DMS153 (cell line): ENCODE measurements at regions not wholly inside any gene's neighbourhood (a gene's known extent, or its start where the extent isn't known, plus 50 kb on each side); places are given as distances from the start of the nearest gene placed in this dataset.
"Not testable (repeated sequence)": the region's sequence is repeated elsewhere in the genome, so short reads cannot be mapped to it uniquely, and the experiment has no call there.

Experiments
- DNase-seq: peaks from one replicate; lab custom pipeline; 2025; lab: John Stamatoyannopoulos, UW

DNA sequence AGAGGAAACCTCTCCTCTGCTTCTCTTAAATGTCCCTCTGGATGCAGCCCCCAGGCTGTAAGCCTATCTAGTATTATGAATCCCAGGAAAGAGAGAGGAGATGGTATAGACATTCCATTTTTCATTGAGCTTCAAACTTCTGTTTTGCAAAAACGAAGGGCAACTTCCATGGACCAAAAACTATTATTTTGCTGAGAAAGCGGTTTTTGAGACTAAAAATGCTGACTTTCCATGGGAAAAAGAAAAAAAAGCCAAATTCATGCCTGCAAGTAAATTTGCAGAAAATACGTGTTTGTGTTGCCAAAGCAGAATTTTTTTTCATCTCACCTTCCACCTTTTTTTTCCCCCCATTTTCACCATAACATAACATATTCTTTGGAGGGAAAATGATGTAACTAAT is 272.5 kb upstream of the CELF4 start:
- DNase-seq: no peak

DNA sequence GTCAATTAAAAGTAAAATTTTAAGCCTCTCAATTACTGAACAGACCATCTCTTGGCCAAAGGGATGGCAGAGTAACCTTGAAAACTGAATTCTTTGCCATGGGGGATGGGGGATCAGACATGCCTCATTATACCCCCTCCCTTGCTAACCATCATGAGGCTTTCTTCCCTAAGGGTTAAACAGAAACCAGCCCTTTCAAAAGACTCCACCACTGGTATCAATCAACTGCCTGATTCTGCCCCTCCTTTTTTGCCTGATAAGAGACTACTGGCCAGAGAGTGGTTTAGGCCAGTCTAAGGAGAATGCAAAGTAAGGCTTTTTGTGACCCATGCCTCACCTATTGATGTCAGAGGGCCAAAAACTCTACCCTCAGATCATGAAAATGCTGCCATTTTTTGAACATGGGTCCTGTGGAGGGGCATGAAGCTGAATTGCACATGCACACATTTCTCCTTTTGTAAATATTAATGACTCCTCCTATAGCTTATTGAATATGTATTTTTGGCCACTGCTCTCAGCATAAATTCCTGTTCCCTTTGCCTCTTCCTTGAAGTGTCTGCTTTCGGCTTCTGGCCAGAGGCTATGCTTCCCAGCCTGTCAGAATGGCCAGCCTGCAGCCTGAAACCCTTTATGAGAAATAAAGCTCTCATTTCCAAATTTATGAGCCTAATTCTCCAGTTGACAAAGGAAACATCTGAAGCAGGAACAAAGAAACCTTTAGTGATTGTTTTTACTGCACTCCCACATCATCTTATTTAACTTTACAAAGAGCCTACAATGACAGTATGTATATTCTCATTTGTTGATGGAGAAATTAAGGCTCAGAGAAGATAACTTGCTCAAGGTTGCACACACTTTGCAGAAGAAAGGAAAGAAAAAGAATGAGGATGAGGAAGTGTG is 270.7 kb upstream of the CELF4 start:
- no peak for DNase-seq

- DNase-seq: not testable (repeated sequence)
Observed at GRCh38 chr18:37832010-37832695, 266.6 kb upstream of the CELF4 start.

- DNase-seq: no peak
Observed at GRCh38 chr18:37812961-37813360, 247.4 kb upstream of the CELF4 start.

GRCh38 chr18:37805773-37806404 is 240.3 kb upstream of the CELF4 start:
- no peak for DNase-seq

DNA sequence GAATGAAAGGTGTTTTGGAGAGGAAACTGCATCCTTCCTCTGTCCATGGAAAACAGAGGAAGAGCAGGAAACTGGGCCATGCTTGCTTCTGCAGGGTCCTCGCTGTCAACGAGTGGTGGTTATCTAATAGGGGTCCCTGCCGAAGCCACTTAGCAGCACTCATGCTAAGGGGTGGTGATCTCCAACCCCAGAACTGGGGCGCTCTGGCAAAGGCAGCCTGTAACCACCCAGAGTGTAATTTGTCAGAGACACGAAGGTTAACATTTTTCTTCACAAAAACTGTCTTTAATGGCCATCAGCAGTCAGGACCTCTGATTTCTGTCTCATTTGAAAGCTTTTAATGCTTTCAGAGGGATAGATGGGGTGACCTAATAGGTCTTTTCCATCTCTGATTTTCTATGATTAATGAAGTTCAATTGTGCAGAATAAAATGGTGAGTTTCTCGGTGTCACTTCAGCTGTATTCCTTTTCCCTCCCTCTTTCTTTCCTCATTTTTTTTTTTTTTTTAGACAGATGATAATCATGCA is 231.3 kb upstream of the CELF4 start:
- no peak for DNase-seq

DNA sequence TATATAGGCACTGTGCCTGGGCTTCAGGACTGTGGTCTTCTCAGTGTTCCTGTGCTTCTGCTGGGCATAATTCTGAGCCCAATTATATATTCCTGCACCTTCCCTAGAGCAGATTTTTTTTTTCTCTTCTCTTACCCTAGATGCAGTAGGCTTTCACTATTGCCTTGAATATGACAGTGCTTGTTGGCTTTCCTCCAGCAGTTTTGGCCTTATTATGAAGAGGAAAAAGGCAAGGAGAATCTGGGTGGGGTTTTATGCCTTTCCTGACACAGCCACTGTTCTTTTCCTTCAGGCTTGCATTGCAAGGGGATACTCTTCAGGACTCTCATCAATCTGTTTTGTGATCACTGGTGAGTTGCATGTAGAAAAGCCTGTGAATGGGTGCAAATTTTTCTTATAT is 221.9 kb upstream of the CELF4 start:
- DNase-seq: no peak

- no peak for DNase-seq
Observed at GRCh38 chr18:37783771-37784170, 218.2 kb upstream of the CELF4 start.

- no peak for DNase-seq
Observed at GRCh38 chr18:37779220-37779619, 213.6 kb upstream of the CELF4 start.

DNA sequence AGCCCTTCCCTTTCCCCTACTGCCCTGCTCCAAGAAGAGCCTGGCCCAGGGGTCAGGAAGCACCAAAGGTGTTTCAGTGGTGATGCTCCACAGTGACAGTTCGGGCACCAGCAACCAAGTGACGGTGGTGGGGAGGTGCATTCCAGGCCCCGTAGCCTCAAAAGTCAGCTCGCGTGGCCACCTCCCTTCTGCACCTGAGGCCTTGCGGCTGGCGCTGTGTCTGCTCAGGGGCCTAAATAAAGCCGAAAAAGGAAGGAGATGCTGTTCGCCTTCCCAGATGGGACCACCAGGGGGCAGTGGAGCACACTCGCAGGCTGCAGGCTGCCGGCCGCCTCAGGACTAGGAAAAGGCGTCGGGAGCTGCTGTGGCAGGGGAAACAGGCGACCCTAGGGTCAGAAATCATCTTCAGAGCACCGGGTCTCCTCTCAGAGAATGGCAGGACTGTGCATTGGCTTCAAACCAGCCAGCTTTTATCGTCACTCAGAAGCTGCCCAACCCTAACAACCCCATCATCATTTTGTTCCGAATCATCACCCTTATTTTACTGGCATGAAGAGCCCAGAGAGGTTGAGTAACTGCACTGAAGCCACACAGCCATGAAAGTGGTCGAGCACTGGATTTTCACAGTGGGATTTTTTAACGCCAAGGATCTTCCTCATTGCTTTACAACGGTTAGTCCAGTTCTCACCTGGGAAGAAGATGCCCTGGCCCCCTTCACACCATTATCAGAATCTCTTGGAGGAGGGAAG is 213.0 kb upstream of the CELF4 start:
- peak; percentile 17 for DNase-seq

DNA sequence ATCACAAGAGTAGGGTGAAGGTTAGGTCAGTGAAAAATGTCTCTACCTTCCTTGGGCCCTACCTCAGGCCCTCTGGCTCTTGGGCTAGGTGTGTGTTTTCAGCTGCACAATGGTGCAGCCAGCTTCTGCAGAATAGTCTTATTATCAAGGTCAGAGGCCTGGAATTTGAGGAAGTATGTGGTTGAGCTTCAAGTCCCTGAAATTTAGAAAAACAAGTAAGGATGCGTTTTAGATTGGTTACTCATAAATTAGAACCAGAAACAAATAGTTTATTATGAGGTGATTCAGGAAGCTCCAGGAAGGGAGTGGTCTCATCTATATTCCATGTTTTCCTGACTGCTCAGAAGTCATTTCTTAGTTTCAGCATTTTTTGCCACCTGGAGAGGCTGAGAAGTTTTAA is 204.2 kb upstream of the CELF4 start:
- DNase-seq: no peak

GRCh38 chr18:37764541-37765288 is 199.1 kb upstream of the CELF4 start:
- no peak for DNase-seq

DNA sequence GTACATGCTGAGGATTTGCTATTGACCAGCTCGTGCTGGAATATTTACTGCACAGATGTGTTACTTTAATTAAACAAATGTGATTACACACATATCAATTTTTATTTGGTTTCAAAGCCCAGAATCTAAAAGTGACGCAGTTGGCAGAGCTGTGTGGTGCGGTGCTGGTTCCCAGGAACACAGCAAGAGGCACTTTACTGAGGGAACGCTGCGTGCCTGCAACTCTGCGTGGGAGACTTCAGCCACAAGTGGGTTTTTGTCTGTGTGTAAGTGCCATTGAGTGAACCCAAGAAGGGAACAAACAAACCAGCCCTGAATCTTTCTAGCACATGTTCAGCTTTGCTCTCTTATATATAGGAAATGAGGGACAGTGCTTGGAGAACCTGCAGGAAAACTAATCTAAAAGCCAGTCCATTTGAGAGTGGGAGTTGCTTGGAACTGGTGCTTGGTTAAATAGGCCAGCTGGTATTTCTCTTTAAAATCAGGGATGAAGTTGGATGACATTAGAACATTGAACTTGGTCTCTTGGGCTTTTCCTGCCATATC is 196.6 kb upstream of the CELF4 start:
- DNase-seq: no peak

DNA sequence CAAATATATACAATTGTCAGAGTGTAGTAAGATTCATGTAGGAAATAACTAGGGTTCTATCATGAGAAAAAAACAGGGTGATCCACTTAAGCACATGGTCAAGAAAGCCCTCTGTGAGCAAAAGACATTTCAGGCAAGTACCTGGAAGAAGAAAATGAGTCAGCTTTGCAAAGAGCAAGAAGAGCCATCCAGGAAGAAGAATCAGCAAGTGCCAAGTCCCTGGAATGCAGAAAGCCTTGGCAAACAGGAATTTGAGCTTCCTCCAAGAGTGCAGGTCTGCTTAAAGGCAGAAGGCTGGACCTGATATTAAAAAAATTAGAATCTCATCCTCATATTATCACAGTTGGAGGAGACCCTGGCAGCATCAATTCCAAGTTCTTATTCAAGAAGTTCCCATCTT is 188.5 kb upstream of the CELF4 start:
- no peak for DNase-seq

DNA sequence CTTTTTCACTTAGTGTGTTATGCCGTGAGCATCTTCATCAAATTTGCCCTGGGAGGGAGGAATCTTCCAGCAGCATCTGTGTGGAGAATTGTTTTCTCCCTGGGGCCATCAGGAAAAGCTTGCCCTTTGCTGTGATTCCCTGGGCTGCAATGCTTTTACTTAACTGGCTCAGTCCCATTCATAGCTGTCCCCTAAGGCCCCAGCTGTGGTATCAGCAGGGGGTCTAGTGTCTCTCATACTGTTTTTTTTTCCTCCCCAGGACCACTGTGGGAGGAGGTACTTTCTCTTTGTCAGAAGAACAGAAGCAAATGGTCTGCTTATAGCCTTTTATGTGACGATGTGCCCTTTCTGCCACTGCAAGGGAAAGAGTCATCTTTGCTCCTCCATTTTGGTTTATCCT is 176.8 kb upstream of the CELF4 start:
- no peak for DNase-seq

DNA sequence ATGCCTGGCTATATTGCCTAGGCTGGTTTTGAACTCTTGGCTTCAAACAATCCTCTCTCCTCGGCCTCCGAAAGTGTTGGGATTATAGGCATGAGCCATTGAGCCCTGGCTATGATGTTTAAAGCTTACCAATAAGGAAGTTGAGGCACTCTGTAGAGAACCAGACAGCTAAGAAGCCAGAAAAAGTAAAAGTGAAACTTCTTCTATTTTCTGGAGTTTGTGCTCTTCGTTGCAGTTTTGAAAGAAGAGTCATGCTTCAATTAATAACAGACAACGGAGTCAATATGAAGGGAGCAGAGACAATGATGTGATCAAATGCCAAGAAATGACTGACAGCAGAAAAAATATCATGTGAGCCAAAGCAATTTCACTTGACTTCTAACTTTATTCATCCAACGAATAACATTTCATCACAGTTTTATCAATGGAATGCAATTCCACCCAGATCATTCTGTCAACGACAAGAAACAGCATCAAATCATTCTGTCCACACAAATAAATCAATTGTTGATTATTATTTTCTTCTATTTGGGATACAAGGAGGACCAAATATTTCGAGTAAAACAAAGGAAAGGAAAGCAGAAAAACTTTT is 175.5 kb upstream of the CELF4 start:
- no peak for DNase-seq

DNA sequence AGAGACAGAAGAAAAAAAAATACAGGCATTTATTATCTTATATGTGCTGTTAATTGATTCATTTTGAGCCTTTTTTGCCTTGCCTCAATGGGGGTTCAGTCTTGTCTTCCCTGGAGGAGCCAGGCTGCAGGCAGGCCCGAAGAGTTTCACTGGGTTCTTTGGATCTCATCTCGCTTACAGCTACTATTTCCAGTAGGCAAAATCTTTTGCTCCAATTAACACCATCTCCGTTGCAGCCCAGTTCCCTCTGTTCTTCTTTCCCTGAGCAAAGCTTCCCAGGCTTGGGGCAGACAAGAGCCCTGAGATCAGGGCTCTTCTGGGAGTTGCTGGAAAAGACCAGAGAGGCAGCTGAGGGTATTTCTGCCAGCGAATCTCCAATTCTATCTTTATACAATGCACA is 168.8 kb upstream of the CELF4 start:
- DNase-seq: no peak

DNA sequence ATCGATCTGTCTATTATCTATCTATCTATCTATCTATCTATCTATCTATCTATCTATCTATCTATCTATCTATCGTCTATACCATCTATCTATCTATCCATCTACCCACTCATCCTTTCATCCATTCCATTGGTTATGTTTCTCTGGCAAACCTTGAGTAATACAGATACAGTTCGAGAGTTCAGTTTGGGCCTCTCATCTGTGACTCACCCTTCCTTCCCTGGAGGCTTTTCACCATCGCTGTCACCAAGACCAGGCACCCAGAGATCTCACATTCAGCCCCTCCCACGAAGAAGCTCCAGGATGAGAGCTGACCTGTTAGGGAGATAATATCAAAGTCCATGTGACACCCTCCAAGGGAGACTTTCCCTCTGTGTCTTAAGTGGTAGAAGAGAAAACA is 164.1 kb upstream of the CELF4 start:
- no peak for DNase-seq

GRCh38 chr18:37724206-37724605 is 158.6 kb upstream of the CELF4 start:
- DNase-seq: no peak
